DOHH2 (cell line): ENCODE measurements at regions not wholly inside any gene's neighbourhood (a gene's known extent, or its start where the extent isn't known, plus 50 kb on each side); places are given as distances from the start of the nearest gene placed in this dataset.

ENCODE experiments used
- CTCF ChIP-seq: fragments of 200-600 bp; sonication (generic); IDR thresholded peaks from one replicate; pipeline ENCODE4 v1.5.1; 2014; ENCODE audit warnings: antibody characterized with exemption, mild to moderate bottlenecking, low read depth, low read length; ENCODE audit not compliant: poor library complexity, severe bottlenecking
- EZH2phosphoT487 ChIP-seq: fragments of 200-600 bp; sonication (generic); IDR thresholded peaks from 2 replicates; pipeline ENCODE4 v1.6.1; 2017; ENCODE audit warnings: borderline replicate concordance, mild to moderate bottlenecking, antibody characterized with exemption, low read length, moderate library complexity, mixed read lengths

- TF ChIP-seq CTCF (no peak), EZH2phosphoT487 (no peak)
These were observed 538.2 kb downstream of the NYAP2 start for GRCh38 chr2:225937625-225938187.
